ENCODE measurements at regions not wholly inside any gene's neighbourhood (a gene's known extent, or its start where the extent isn't known, plus 50 kb on each side); places are given as distances from the start of the nearest gene placed in this dataset.

GRCh38 chr2:76448956-76449355 lies 738.2 kb upstream of the GCFC2 start:
- DNase-seq, result no peak

GRCh38 chr2:76447294-76447693 lies 736.6 kb upstream of the GCFC2 start:
- DNase-seq, result no peak

- no peak for DNase-seq
These were observed 736.2 kb upstream of the GCFC2 start for GRCh38 chr2:76446872-76447271.

GRCh38 chr2:76445880-76446279 lies 735.2 kb upstream of the GCFC2 start:
- DNase-seq, result no peak

GRCh38 chr2:76444732-76445131 lies 734.0 kb upstream of the GCFC2 start:
- DNase-seq, result no peak

- DNase-seq, result no peak
These were observed 726.8 kb upstream of the GCFC2 start for GRCh38 chr2:76437564-76437963.

- DNase-seq, result no peak
These were observed 718.7 kb upstream of the GCFC2 start for GRCh38 chr2:76429374-76429773.

- DNase-seq, result no peak
These were observed 716.7 kb upstream of the GCFC2 start for GRCh38 chr2:76427452-76427851.

- DNase-seq, result no peak
These were observed 705.1 kb upstream of the GCFC2 start for GRCh38 chr2:76415821-76416220.

GRCh38 chr2:76413436-76413835 lies 702.7 kb upstream of the GCFC2 start:
- DNase-seq, result no peak

- no peak for DNase-seq
These were observed 695.6 kb upstream of the GCFC2 start for GRCh38 chr2:76406134-76406855.

- DNase-seq, result no peak
These were observed 682.6 kb upstream of the GCFC2 start for GRCh38 chr2:76393356-76393755.

GRCh38 chr2:76391678-76392077 lies 681.0 kb upstream of the GCFC2 start:
- DNase-seq, result peak; percentile 5

GRCh38 chr2:76387294-76387693 lies 676.6 kb upstream of the GCFC2 start:
- DNase-seq, result no peak

- no peak for DNase-seq
These were observed 675.2 kb upstream of the GCFC2 start for GRCh38 chr2:76385943-76386342.

- no peak for DNase-seq
These were observed 670.9 kb upstream of the GCFC2 start for GRCh38 chr2:76381624-76382023.

GRCh38 chr2:76378140-76378539 lies 667.4 kb upstream of the GCFC2 start:
- DNase-seq, result no peak

- DNase-seq, result no peak
These were observed 630.7 kb upstream of the GCFC2 start for GRCh38 chr2:76341439-76341838.

GRCh38 chr2:76332871-76333270 lies 622.2 kb upstream of the GCFC2 start:
- DNase-seq, result no peak

GRCh38 chr2:76330865-76331264 lies 620.1 kb upstream of the GCFC2 start:
- no peak for DNase-seq

- no peak for DNase-seq
These were observed 615.9 kb upstream of the GCFC2 start for GRCh38 chr2:76326636-76327035.

GRCh38 chr2:76323381-76323780 lies 612.7 kb upstream of the GCFC2 start:
- DNase-seq, result no peak

GRCh38 chr2:76320716-76321115 lies 610.0 kb upstream of the GCFC2 start:
- no peak for DNase-seq

GRCh38 chr2:76318848-76319360 lies 608.2 kb upstream of the GCFC2 start:
- DNase-seq, result no peak

GRCh38 chr2:76316691-76317090 lies 606.0 kb upstream of the GCFC2 start:
- DNase-seq, result no peak

All from NCI-H2081 treated with DMSO at 0.1 percent for 48 hours (cell line).